GM12878 (cell line): ENCODE measurements at regions not wholly inside any gene's neighbourhood (a gene's known extent, or its start where the extent isn't known, plus 50 kb on each side); places are given as distances from the start of the nearest gene placed in this dataset.

Source experiments
- ATAC-seq: fragments of 200-7000 bp; cut with Tn5 transposase; 3 replicates; pipeline ENCODE4 v1.9.1; 2020; ENCODE audit warnings: mild to moderate bottlenecking, moderate library complexity
- BruUV-seq: library from RNA; stranded (reverse); fragments of 400-500 nt; replicated peaks from 2 replicates; lab custom pipeline; 2021; lab: Mats Ljungman, UMichigan
- CTCF ChIA-PET: fragments of 300-600 bp; sonication (Branson Sonifier 250); formaldehyde crosslinking; extraction: SDS; loops from one replicate; lab custom pipeline; 2021; ENCODE audit warnings: inconsistent platforms; lab: Yijun Ruan, JAX
- POLR2A ChIA-PET: fragments of 350-600 bp; formaldehyde crosslinking; extraction: SDS; loops from one replicate; lab custom pipeline; 2021; ENCODE audit warnings: inconsistent platforms; lab: Charles Lee
- RAD21 ChIA-PET: fragments of 300-600 bp; sonication (Branson Sonifier 250); formaldehyde crosslinking; loops from one replicate; lab custom pipeline; 2023; ENCODE audit warnings: antibody characterized with exemption; ENCODE audit not compliant: unreplicated experiment; lab: Charles Lee
- SMC1A ChIA-PET: fragments of 300-600 bp; sonication (Branson Sonifier 250); formaldehyde crosslinking; loops from one replicate; lab custom pipeline; 2023; ENCODE audit not compliant: unreplicated experiment, uncharacterized antibody; lab: Charles Lee
- DNase-seq: peaks from one replicate; pipeline ENCODE4 v3.0.0-alpha.2; 2011; ENCODE audit warnings: low read depth, low spot score
- FAIRE-seq: peaks from 3 replicates; lab custom pipeline; 2011; peaks lifted over from hg19 to GRCh38; lab: Jason Lieb, UNC
- H2AFZ ChIP-seq: 2 replicates; pipeline ENCODE4 v1.6.0; 2011; ENCODE audit warnings: low read depth, low read length, control low read depth; ENCODE audit not compliant: control insufficient read depth
- H3K27ac ChIP-seq: 2 replicates; pipeline ENCODE4 v1.5.1; 2011; ENCODE audit warnings: control low read depth; ENCODE audit not compliant: control insufficient read depth, insufficient read depth
- H3K27me3 ChIP-seq, 2 experiments: replicated peaks in 1 of 2; 2 replicates each; pipeline versions ENCODE4 v1.6.0 to v1.6.1; 2011; ENCODE audit warnings: low read length in 1 of 2; ENCODE audit not compliant: control insufficient read depth in 2 of 2, insufficient read depth in 2 of 2
- H3K36me3 ChIP-seq, 2 experiments: 2 replicates each; pipeline ENCODE4 v1.5.1; 2011; ENCODE audit warnings: low read length in 1 of 2; ENCODE audit not compliant: control insufficient read depth in 2 of 2, insufficient read depth in 2 of 2
- H3K4me1 ChIP-seq: 2 replicates; pipeline ENCODE4 v1.6.1; 2011; ENCODE audit warnings: mild to moderate bottlenecking, low read length, moderate library complexity, mixed read lengths; ENCODE audit not compliant: control insufficient read depth, insufficient read depth
- H3K4me2 ChIP-seq: 2 replicates; pipeline ENCODE4 v1.6.0; 2011; ENCODE audit warnings: control low read depth; ENCODE audit not compliant: control insufficient read depth, insufficient read depth
- H3K4me3 ChIP-seq: fragments of 200-600 bp; sonication (generic); 2 replicates; pipeline ENCODE4 v1.5.1; 2016
- H3K79me2 ChIP-seq: 2 replicates; pipeline ENCODE4 v1.6.0; 2011; ENCODE audit warnings: low read length; ENCODE audit not compliant: control insufficient read depth, insufficient read depth
- H3K9ac ChIP-seq: 2 replicates; pipeline ENCODE4 v1.8.0; 2011; ENCODE audit warnings: low read length, control low read depth, mixed read lengths; ENCODE audit not compliant: control insufficient read depth, insufficient read depth
- H3K9me3 ChIP-seq: replicated peaks from 3 replicates; pipeline ENCODE4 v1.5.1; 2011; ENCODE audit warnings: mild to moderate bottlenecking, low read length; ENCODE audit not compliant: control insufficient read depth, insufficient read depth
- H4K20me1 ChIP-seq: 2 replicates; pipeline ENCODE4 v1.6.0; 2011; ENCODE audit not compliant: control insufficient read depth, insufficient read depth
- HDAC2 ChIP-seq: fragments of 200-600 bp; sonication (generic); IDR thresholded peaks from 2 replicates; pipeline ENCODE4 v1.6.1; 2017
- KDM1A ChIP-seq: fragments of 200-600 bp; sonication (generic); IDR thresholded peaks from 2 replicates; pipeline ENCODE4 v1.6.1; 2016; ENCODE audit warnings: borderline replicate concordance
- MEF2A ChIP-seq: IDR thresholded peaks from 2 replicates; pipeline ENCODE4 v1.6.1; 2011; ENCODE audit warnings: low read depth, mild to moderate bottlenecking, low read length, moderate library complexity; ENCODE audit not compliant: insufficient read depth
- MTA2 ChIP-seq: fragments of 450-650 bp; IDR thresholded peaks from 2 replicates; pipeline ENCODE4 v1.6.1; 2016; ENCODE audit warnings: low read depth, mild to moderate bottlenecking, moderate library complexity
- PAX5 ChIP-seq: IDR thresholded peaks from 2 replicates; pipeline ENCODE4 v1.6.1; 2011; ENCODE audit warnings: low read depth, low read length, borderline replicate concordance
- PAX8 ChIP-seq: fragments of 450-650 bp; IDR thresholded peaks from 2 replicates; pipeline ENCODE4 v1.6.1; 2017; ENCODE audit warnings: mild to moderate bottlenecking, moderate library complexity
- POLR2A ChIP-seq: IDR thresholded peaks from 2 replicates; pipeline ENCODE4 v1.6.1; 2011; ENCODE audit warnings: low read depth, mild to moderate bottlenecking, low read length
- RB1 ChIP-seq: fragments of 450-650 bp; formaldehyde crosslinking; IDR thresholded peaks from 2 replicates; pipeline ENCODE4 v1.6.1; 2017; ENCODE audit warnings: mild to moderate bottlenecking, borderline replicate concordance
- RCOR1 ChIP-seq: conservative IDR thresholded peaks from 2 replicates; pipeline ENCODE4 v1.6.1; 2012; ENCODE audit warnings: low read depth, low read length, improper control_type of control experiment
- RELA ChIP-seq: fragments of 450-650 bp; IDR thresholded peaks from 2 replicates; pipeline ENCODE4 v1.8.0; 2014; ENCODE audit warnings: borderline replicate concordance; ENCODE audit not compliant: partially characterized antibody
- SKIL ChIP-seq: fragments of 450-650 bp; IDR thresholded peaks from 2 replicates; pipeline ENCODE4 v1.6.1; 2017; ENCODE audit warnings: mild to moderate bottlenecking, low read depth, inconsistent platforms; ENCODE audit not compliant: poor library complexity, severe bottlenecking
- SMAD1 ChIP-seq: fragments of 450-650 bp; IDR thresholded peaks from 2 replicates; pipeline ENCODE4 v1.6.1; 2018; ENCODE audit warnings: mild to moderate bottlenecking, low read depth; ENCODE audit not compliant: partially characterized antibody
- STAT1 ChIP-seq: fragments of 450-650 bp; conservative IDR thresholded peaks from 2 replicates; pipeline ENCODE4 v1.6.1; 2014; ENCODE audit warnings: antibody characterized with exemption, mild to moderate bottlenecking
- STAT3 ChIP-seq: IDR thresholded peaks from 2 replicates; pipeline ENCODE4 v1.6.1; 2011; ENCODE audit warnings: low read depth, low read length, improper control_type of control experiment
- SUZ12 ChIP-seq: fragments of 200-600 bp; sonication (generic); IDR thresholded peaks from one replicate; pipeline ENCODE4 v1.6.1; 2018; ENCODE audit warnings: antibody characterized with exemption, mild to moderate bottlenecking; ENCODE audit not compliant: unreplicated experiment
- TAF1 ChIP-seq: IDR thresholded peaks from 2 replicates; pipeline ENCODE4 v1.6.1; 2011; ENCODE audit warnings: mild to moderate bottlenecking, low read depth, low read length, borderline replicate concordance
- TBL1XR1 ChIP-seq: IDR thresholded peaks from 2 replicates; pipeline ENCODE4 v1.6.1; 2012; ENCODE audit warnings: low read depth, low read length, improper control_type of control experiment
- TCF12 ChIP-seq: IDR thresholded peaks from 2 replicates; pipeline ENCODE4 v1.6.1; 2011; ENCODE audit warnings: low read depth, mild to moderate bottlenecking, low read length
- TCF3 ChIP-seq: IDR thresholded peaks from 2 replicates; pipeline ENCODE4 v1.6.1; 2012; ENCODE audit warnings: low read depth, mild to moderate bottlenecking, low read length, borderline replicate concordance; ENCODE audit not compliant: insufficient read depth
- TCF7 ChIP-seq: IDR thresholded peaks from 2 replicates; pipeline ENCODE4 v1.6.1; 2014; ENCODE audit warnings: antibody characterized with exemption, borderline replicate concordance
- YY1 ChIP-seq: IDR thresholded peaks from 2 replicates; pipeline ENCODE4 v1.6.1; 2011; ENCODE audit warnings: low read depth, mild to moderate bottlenecking, low read length
- WGBS: methylation state at CpG from one replicate; pipeline ENCODE4 v1.1.6; 2016; ENCODE audit warnings: low lambda C conversion rate; ENCODE audit not compliant: insufficient replicate concordance, insufficient coverage; ENCODE audit errors: missing lambda C conversion rate; 5-methylcytosine and 5-hydroxymethylcytosine counted together
- in situ Hi-C: fragments of 300-500 bp; cut with MboI; formaldehyde crosslinking; loops from 9 replicates; pipeline ENCODE4 v1.14.3; 2018; ENCODE audit warnings: mixed read lengths
- intact Hi-C: fragments of 100-400 bp; cut with micrococcal nuclease; formaldehyde crosslinking; loops from one replicate; pipeline ENCODE4 v1.14.2; 2022; ENCODE audit not compliant: unreplicated experiment

- no peak for ATAC-seq
- DNase-seq = no peak
- WGBS = 59% methylated on average over 8 of the region's 8 CpGs
- no peak for FAIRE-seq
- Histone ChIP-seq H2AFZ (no peak overlapping the region), H3K4me2 (no peak overlapping the region), H4K20me1 (no peaks in the 10 kb centered on the region), H3K4me1 (no peaks in the 10 kb centered on the region), H3K27me3 (no peaks in the 10 kb centered on the region; a peak in 1 of 4 replicates), H3K27ac (no peak overlapping the region), H3K36me3 (no peaks in the 10 kb centered on the region), H3K9ac (no peak overlapping the region), H3K79me2 (no peaks in the 10 kb centered on the region), H3K9me3 (no peaks in the 10 kb centered on the region), H3K4me3 (no peak overlapping the region)
- ChIA-PET SMC1A (interaction anchor here (0.5 to 1.7 kb wide), 2 partner anchors 10 to 773 kb away, joined by 3 to 6 read pairs; no protein-coding TSS in a partner anchor), CTCF (no interaction called here), POLR2A (interaction anchor here (0.5 to 0.6 kb wide), 2 partner anchors 108 to 114 kb away, joined by 3 to 5 read pairs; no protein-coding TSS in a partner anchor), RAD21 (no interaction called here)
- intact Hi-C loops = no loop called here
- no TSS peak for BruUV-seq
- in situ Hi-C loops = no loop called here
- TF ChIP-seq RB1 (no peak), TBL1XR1 (no peak), KDM1A (no peak), TCF3 (no peak), SUZ12 (no peak), STAT1 (no peak), PAX5 (no peak), MTA2 (no peak), TAF1 (no peak), SMAD1 (no peak)
Measured at GRCh38 chr5:77152441-77152840, 58.0 kb upstream of the PDE8B start.

GRCh38 chr5:77151501-77151900 is 59.0 kb upstream of the PDE8B start:
- Histone ChIP-seq H3K27me3 (no peaks in the 10 kb centered on the region; a peak in 1 of 4 replicates), H3K9me3 (no peaks in the 10 kb centered on the region), H2AFZ (no peak overlapping the region), H4K20me1 (no peaks in the 10 kb centered on the region), H3K4me3 (no peak overlapping the region), H3K4me1 (no peaks in the 10 kb centered on the region), H3K9ac (no peak overlapping the region), H3K36me3 (no peaks in the 10 kb centered on the region), H3K4me2 (no peak overlapping the region), H3K27ac (no peak overlapping the region), H3K79me2 (no peaks in the 10 kb centered on the region)
- ChIA-PET POLR2A (interaction anchor here (0.5 kb wide), 1 partner anchor 292 kb away, joined by 3 read pairs; no protein-coding TSS in a partner anchor), SMC1A (interaction anchor here (1.5 to 1.9 kb wide), 3 partner anchors 9 to 341 kb away, joined by 3 to 6 read pairs (median 4); partner anchors contain the start of gene WDR41), CTCF (interaction anchor here (0.5 to 0.8 kb wide), 2 partner anchors 276 to 286 kb away, joined by 4 to 5 read pairs; no protein-coding TSS in a partner anchor), RAD21 (no interaction called here)
- ATAC-seq = no peak
- FAIRE-seq = no peak
- no peak for DNase-seq
- WGBS = 35% methylated on average over 1 of the region's 1 CpG
- no TSS peak for BruUV-seq
- intact Hi-C loops (no loop called here), in situ Hi-C loops (no loop called here)
- TF ChIP-seq RB1 (no peak), PAX5 (no peak), HDAC2 (no peak), PAX8 (no peak), RCOR1 (no peak), STAT3 (no peak), MEF2A (no peak), RELA (no peak), TCF12 (no peak), SKIL (no peak), POLR2A (no peak), TCF7 (no peak), YY1 (no peak)
